WTC11 (cell line): ENCODE measurements at regions not wholly inside any gene's neighbourhood (a gene's known extent, or its start where the extent isn't known, plus 50 kb on each side); places are given as distances from the start of the nearest gene placed in this dataset.

ENCODE experiments used
- ATAC-seq: fragments of 200-7000 bp; cut with Tn5 transposase; 2 replicates; pipeline ENCODE4 v1.10.0; 2021; ENCODE audit warnings: mild to moderate bottlenecking, moderate library complexity
- CTCF ChIA-PET: fragments of 300-600 bp; sonication (Branson Sonifier 250); formaldehyde crosslinking; loops from one replicate; lab custom pipeline; 2021; ENCODE audit warnings: antibody characterized with exemption; lab: Charles Lee
- POLR2A ChIA-PET: fragments of 350-600 bp; sonication (Branson Sonifier 250); formaldehyde crosslinking; loops from one replicate; lab custom pipeline; 2021; ENCODE audit warnings: antibody characterized with exemption; lab: Charles Lee
- DNase-seq: peaks from one replicate; pipeline ENCODE4 v3.0.0; 2021; ENCODE audit warnings: low spot score
- H3K27ac Mint-ChIP-seq: 2 replicates; pipeline ENCODE4 v1.8.0; 2021; ENCODE audit warnings: mixed read lengths
- H3K27me3 Mint-ChIP-seq: 2 replicates; pipeline ENCODE4 v1.8.0; 2021; ENCODE audit warnings: low read depth, mild to moderate bottlenecking, moderate library complexity, mixed read lengths
- H3K36me3 Mint-ChIP-seq: 2 replicates; pipeline ENCODE4 v1.8.0; 2021; ENCODE audit warnings: mixed read lengths
- H3K4me1 Mint-ChIP-seq: 2 replicates; pipeline ENCODE4 v1.8.0; 2022; ENCODE audit warnings: mixed read lengths
- H3K4me3 Mint-ChIP-seq: 2 replicates; pipeline ENCODE4 v1.8.0; 2021; ENCODE audit warnings: mild to moderate bottlenecking, moderate library complexity, mixed read lengths
- H3K9me3 Mint-ChIP-seq: 2 replicates; pipeline ENCODE4 v1.8.0; 2021; ENCODE audit warnings: mixed read lengths
- E2F1 ChIP-seq: sonication (generic); formaldehyde crosslinking; IDR thresholded peaks from 2 replicates; pipeline ENCODE4 v1.8.0; 2022; ENCODE audit warnings: mild to moderate bottlenecking, missing genetic modification reagents
- ETV6 ChIP-seq: sonication (generic); formaldehyde crosslinking; IDR thresholded peaks from 2 replicates; pipeline ENCODE4 v1.8.1; 2022; ENCODE audit warnings: mild to moderate bottlenecking, missing genetic modification reagents
- FOXJ3 ChIP-seq: sonication (generic); formaldehyde crosslinking; IDR thresholded peaks from 2 replicates; pipeline ENCODE4 v1.9.0; 2021; ENCODE audit warnings: missing genetic modification reagents, mild to moderate bottlenecking, borderline replicate concordance
- FOXP1 ChIP-seq: sonication (generic); formaldehyde crosslinking; IDR thresholded peaks from 2 replicates; pipeline ENCODE4 v1.8.0; 2022; ENCODE audit warnings: missing genetic modification reagents, mild to moderate bottlenecking, moderate library complexity, borderline replicate concordance
- GRHL2 ChIP-seq: fragments of 250-450 bp; sonication (Bioruptor Pico); IDR thresholded peaks from 2 replicates; pipeline ENCODE4 v1.8.0; 2022; ENCODE audit warnings: mild to moderate bottlenecking, moderate library complexity; ENCODE audit not compliant: insufficient replicate concordance, severe bottlenecking
- IRF2 ChIP-seq: sonication (generic); formaldehyde crosslinking; IDR thresholded peaks from 2 replicates; pipeline ENCODE4 v1.8.0; 2022; ENCODE audit warnings: low read depth, missing genetic modification reagents, borderline replicate concordance
- JAZF1 ChIP-seq: fragments of 250-450 bp; sonication (Bioruptor Pico); IDR thresholded peaks from 2 replicates; pipeline ENCODE4 v1.9.0; 2021; ENCODE audit warnings: moderate library complexity, mild to moderate bottlenecking, inconsistent platforms
- NFATC4 ChIP-seq: fragments of 250-450 bp; sonication (Bioruptor Pico); IDR thresholded peaks from 2 replicates; pipeline ENCODE4 v1.9.0; 2021; ENCODE audit warnings: mild to moderate bottlenecking
- NFE2L1 ChIP-seq: sonication (generic); formaldehyde crosslinking; IDR thresholded peaks from 2 replicates; pipeline ENCODE4 v1.8.1; 2023; ENCODE audit warnings: missing genetic modification reagents
- OVOL2 ChIP-seq: fragments of 250-450 bp; sonication (Bioruptor Pico); IDR thresholded peaks from 2 replicates; pipeline ENCODE4 v1.9.0; 2021; ENCODE audit warnings: mild to moderate bottlenecking, borderline replicate concordance
- SMAD3 ChIP-seq: sonication (generic); formaldehyde crosslinking; IDR thresholded peaks from 2 replicates; pipeline ENCODE4 v1.8.0; 2022; ENCODE audit warnings: missing genetic modification reagents, mild to moderate bottlenecking, borderline replicate concordance
- ZBTB21 ChIP-seq: sonication (generic); formaldehyde crosslinking; IDR thresholded peaks from 2 replicates; pipeline ENCODE4 v1.8.1; 2023; ENCODE audit warnings: mild to moderate bottlenecking, missing genetic modification reagents, borderline replicate concordance
- ZNF232 ChIP-seq: sonication (generic); formaldehyde crosslinking; IDR thresholded peaks from 2 replicates; pipeline ENCODE4 v1.8.0; 2022; ENCODE audit warnings: mild to moderate bottlenecking, missing genetic modification reagents
- TF ChIP-seq, protein P1 (sequence below): sonication (generic); formaldehyde crosslinking; IDR thresholded peaks from 2 replicates; pipeline ENCODE4 v1.8.0; 2023; ENCODE audit warnings: missing genetic modification reagents, mild to moderate bottlenecking, borderline replicate concordance
- TF ChIP-seq, protein P2 (sequence below): fragments of 250-450 bp; sonication (Bioruptor Pico); IDR thresholded peaks from 2 replicates; pipeline ENCODE4 v2.1.2; 2022; ENCODE audit warnings: mild to moderate bottlenecking, moderate library complexity
- TF ChIP-seq, protein P3 (sequence below): sonication (generic); formaldehyde crosslinking; IDR thresholded peaks from 2 replicates; pipeline ENCODE4 v1.8.1; 2022; ENCODE audit warnings: mild to moderate bottlenecking, missing genetic modification reagents, moderate library complexity, borderline replicate concordance
- TF ChIP-seq, protein P4 (sequence below): sonication (generic); formaldehyde crosslinking; IDR thresholded peaks from 2 replicates; pipeline ENCODE4 v1.8.0; 2022; ENCODE audit warnings: mild to moderate bottlenecking, missing genetic modification reagents
- TF ChIP-seq, protein P5 (sequence below): sonication (generic); formaldehyde crosslinking; IDR thresholded peaks from 2 replicates; pipeline ENCODE4 v1.8.0; 2022; ENCODE audit warnings: mild to moderate bottlenecking, missing genetic modification reagents

DNA sequence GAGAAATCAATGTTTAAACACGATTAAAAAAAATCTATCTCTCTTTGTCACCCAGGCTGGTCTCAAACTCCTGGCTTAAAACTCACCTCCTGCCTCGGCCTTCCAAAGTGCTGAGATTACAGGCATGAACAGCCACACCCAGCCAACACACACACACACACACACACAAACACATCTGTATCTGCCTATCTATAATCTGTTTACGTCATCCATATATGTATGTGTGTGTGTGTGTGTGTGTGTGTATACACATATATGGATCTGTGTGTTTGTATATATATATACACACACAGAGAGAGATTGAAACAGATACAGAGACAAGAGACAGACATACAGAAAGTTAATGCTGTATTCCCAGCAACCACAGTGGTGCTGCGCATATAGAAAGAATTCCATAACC lies 497.1 kb downstream of the DSC3 start:
- TF ChIP-seq NFATC4 (CRISPR knock-in tag) (no peak), NFE2L1 (CRISPR knock-in tag) (no peak)
- TF ChIP-seq, protein P1, sequence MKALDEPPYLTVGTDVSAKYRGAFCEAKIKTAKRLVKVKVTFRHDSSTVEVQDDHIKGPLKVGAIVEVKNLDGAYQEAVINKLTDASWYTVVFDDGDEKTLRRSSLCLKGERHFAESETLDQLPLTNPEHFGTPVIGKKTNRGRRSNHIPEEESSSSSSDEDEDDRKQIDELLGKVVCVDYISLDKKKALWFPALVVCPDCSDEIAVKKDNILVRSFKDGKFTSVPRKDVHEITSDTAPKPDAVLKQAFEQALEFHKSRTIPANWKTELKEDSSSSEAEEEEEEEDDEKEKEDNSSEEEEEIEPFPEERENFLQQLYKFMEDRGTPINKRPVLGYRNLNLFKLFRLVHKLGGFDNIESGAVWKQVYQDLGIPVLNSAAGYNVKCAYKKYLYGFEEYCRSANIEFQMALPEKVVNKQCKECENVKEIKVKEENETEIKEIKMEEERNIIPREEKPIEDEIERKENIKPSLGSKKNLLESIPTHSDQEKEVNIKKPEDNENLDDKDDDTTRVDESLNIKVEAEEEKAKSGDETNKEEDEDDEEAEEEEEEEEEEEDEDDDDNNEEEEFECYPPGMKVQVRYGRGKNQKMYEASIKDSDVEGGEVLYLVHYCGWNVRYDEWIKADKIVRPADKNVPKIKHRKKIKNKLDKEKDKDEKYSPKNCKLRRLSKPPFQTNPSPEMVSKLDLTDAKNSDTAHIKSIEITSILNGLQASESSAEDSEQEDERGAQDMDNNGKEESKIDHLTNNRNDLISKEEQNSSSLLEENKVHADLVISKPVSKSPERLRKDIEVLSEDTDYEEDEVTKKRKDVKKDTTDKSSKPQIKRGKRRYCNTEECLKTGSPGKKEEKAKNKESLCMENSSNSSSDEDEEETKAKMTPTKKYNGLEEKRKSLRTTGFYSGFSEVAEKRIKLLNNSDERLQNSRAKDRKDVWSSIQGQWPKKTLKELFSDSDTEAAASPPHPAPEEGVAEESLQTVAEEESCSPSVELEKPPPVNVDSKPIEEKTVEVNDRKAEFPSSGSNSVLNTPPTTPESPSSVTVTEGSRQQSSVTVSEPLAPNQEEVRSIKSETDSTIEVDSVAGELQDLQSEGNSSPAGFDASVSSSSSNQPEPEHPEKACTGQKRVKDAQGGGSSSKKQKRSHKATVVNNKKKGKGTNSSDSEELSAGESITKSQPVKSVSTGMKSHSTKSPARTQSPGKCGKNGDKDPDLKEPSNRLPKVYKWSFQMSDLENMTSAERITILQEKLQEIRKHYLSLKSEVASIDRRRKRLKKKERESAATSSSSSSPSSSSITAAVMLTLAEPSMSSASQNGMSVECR (CRISPR knock-in tag) = no peak
- TF ChIP-seq, protein P2, sequence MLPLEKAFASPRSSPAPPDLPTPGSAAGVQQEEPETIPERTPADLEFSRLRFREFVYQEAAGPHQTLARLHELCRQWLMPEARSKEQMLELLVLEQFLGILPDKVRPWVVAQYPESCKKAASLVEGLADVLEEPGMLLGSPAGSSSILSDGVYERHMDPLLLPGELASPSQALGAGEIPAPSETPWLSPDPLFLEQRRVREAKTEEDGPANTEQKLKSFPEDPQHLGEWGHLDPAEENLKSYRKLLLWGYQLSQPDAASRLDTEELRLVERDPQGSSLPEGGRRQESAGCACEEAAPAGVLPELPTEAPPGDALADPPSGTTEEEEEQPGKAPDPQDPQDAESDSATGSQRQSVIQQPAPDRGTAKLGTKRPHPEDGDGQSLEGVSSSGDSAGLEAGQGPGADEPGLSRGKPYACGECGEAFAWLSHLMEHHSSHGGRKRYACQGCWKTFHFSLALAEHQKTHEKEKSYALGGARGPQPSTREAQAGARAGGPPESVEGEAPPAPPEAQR (CRISPR knock-in tag) = no peak
- TF ChIP-seq, all 79 proteins: peak for 0

DNA sequence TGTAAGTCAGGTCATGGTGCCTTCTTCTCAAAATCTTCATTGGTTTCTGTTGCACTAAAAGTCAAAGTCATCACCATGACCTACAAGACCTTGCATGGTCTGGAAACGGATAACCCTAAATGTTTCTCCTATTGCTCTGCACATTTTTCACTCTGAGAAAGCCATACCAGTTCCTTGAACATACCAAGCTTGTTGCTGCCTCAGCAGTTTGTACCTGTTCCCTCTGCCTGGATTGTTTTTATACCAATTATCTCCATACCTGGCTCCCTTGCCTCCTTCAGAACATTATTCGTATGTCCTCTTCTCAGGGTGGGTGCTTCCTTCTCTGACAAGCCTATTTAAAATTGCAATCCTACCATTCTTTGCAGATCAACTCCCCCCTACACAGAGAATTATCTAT lies 498.4 kb downstream of the DSC3 start:
- H3K9me3 Mint-ChIP-seq = no peaks in the 10 kb centered on the region
- TF ChIP-seq JAZF1 (no peak), IRF2 (CRISPR knock-in tag) (no peak), FOXP1 (CRISPR knock-in tag) (no peak), OVOL2 (CRISPR knock-in tag) (no peak), ETV6 (CRISPR knock-in tag) (no peak), ZNF232 (no peak), FOXJ3 (CRISPR knock-in tag) (no peak), GRHL2 (no peak), E2F1 (CRISPR knock-in tag) (no peak), ZBTB21 (CRISPR knock-in tag) (no peak), SMAD3 (no peak)
- TF ChIP-seq, protein P3, sequence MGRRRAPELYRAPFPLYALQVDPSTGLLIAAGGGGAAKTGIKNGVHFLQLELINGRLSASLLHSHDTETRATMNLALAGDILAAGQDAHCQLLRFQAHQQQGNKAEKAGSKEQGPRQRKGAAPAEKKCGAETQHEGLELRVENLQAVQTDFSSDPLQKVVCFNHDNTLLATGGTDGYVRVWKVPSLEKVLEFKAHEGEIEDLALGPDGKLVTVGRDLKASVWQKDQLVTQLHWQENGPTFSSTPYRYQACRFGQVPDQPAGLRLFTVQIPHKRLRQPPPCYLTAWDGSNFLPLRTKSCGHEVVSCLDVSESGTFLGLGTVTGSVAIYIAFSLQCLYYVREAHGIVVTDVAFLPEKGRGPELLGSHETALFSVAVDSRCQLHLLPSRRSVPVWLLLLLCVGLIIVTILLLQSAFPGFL (CRISPR knock-in tag) = no peak
- TF ChIP-seq, protein P4, sequence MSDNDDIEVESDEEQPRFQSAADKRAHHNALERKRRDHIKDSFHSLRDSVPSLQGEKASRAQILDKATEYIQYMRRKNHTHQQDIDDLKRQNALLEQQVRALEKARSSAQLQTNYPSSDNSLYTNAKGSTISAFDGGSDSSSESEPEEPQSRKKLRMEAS = no peak
- TF ChIP-seq, protein P5, sequence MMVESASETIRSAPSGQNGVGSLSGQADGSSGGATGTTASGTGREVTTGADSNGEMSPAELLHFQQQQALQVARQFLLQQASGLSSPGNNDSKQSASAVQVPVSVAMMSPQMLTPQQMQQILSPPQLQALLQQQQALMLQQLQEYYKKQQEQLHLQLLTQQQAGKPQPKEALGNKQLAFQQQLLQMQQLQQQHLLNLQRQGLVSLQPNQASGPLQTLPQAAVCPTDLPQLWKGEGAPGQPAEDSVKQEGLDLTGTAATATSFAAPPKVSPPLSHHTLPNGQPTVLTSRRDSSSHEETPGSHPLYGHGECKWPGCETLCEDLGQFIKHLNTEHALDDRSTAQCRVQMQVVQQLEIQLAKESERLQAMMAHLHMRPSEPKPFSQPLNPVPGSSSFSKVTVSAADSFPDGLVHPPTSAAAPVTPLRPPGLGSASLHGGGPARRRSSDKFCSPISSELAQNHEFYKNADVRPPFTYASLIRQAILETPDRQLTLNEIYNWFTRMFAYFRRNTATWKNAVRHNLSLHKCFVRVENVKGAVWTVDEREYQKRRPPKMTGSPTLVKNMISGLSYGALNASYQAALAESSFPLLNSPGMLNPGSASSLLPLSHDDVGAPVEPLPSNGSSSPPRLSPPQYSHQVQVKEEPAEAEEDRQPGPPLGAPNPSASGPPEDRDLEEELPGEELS (CRISPR knock-in tag) = no peak
- TF ChIP-seq, all 79 proteins: peak for 0
- Mint-ChIP-seq H3K4me3 (no peak overlapping the region), H3K4me1 (no peaks in the 10 kb centered on the region), H3K27ac (no peak overlapping the region), H3K36me3 (no peaks in the 10 kb centered on the region), H3K27me3 (no peaks in the 10 kb centered on the region)
- ChIA-PET CTCF (no interaction called here), POLR2A (no interaction called here)
- ATAC-seq (no peak), DNase-seq (no peak)

More for the DNA sequence above, 497.1 kb downstream of the DSC3 start:
- Mint-ChIP-seq H3K4me3 (no peak overlapping the region), H3K9me3 (no peaks in the 10 kb centered on the region), H3K4me1 (no peaks in the 10 kb centered on the region), H3K27me3 (no peaks in the 10 kb centered on the region), H3K36me3 (no peaks in the 10 kb centered on the region), H3K27ac (no peak overlapping the region)
- no peak for DNase-seq
- ATAC-seq = no peak
- ChIA-PET CTCF (no interaction called here), POLR2A (no interaction called here)
